ENCODE measurements at regions not wholly inside any gene's neighbourhood (a gene's known extent, or its start where the extent isn't known, plus 50 kb on each side); places are given as distances from the start of the nearest gene placed in this dataset.
"Not testable (repeated sequence)": the region's sequence is repeated elsewhere in the genome, so short reads cannot be mapped to it uniquely, and the experiment has no call there.

DNA sequence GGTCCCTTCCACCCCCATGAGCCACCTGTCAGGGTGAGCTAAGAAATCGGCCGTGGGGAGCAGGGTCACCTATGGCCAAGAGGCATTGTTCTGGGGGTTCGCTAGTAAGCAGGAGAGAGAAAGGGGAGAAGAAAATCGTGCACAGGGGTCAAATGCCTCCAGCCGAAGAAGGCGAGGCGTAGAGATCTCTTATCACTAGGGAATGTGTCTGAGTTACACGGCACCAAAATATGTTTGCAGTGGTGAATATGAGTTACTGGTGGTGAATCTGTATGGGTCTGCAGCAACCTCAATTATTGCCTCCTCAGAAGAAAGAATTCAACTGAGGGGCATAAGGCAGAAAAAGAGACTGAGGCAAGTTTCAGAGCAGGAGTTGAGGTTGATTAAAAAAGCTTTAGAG lies 54.2 kb upstream of the RABGAP1L start:
- no peak for DNase-seq

DNA sequence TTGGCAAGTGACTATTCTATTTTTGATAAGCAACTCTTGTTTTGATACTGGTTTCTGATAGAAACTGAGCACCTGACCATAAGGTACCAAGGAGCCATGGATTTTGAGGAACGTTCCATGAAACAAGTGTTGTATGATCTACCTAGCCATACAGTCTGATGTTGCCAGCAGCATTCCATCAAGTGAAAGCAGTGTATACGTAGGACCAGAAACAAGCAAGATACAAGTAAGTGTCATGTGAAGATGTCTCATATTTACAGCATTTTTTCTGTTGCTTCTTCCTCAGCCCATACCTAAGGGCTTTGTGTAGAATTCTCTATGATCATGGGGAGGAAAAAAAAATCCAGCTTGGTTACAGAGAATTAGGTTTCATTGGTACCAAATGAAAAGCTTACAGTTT lies 55.6 kb upstream of the RABGAP1L start:
- no peak for DNase-seq

DNA sequence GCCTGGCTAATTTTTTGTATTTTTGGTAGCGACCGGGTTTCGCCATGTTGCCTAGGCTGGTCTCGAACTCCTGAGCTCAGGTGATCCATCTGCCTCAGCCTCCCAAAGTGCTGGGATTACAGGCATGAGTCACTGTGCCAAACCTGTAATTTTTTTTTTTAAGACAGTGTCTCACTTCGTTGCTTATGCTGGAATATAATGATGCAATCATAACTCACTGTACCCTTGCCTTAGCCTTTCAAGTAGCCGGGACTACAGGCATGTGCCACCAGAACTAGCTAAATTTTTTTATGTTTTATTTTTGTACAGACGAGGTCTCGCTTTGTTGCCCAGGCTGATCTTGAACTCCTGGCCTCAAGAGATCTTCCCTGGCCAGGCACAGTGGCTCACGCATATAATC lies 57.3 kb upstream of the RABGAP1L start:
- DNase-seq, result not testable (repeated sequence)

DNA sequence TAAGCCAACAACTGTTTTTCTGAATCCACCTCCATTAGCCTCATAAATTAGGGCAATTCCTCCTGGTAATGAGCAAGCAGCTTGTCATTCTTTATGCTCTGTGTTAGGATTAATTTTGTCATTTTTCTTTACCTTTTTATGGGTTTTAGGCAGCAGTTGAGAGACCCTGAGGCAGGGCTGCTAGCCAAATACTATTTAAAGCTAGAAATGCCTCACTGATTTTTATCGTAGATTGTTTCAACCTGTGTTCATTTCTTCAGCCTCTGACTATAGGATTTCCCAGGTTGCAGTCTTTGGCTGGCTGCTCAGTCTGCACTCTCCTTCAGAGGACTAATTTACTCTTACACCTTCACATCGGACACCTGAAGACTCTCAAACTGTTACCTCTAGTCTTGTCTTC lies 61.9 kb upstream of the RABGAP1L start:
- no peak for DNase-seq

DNA sequence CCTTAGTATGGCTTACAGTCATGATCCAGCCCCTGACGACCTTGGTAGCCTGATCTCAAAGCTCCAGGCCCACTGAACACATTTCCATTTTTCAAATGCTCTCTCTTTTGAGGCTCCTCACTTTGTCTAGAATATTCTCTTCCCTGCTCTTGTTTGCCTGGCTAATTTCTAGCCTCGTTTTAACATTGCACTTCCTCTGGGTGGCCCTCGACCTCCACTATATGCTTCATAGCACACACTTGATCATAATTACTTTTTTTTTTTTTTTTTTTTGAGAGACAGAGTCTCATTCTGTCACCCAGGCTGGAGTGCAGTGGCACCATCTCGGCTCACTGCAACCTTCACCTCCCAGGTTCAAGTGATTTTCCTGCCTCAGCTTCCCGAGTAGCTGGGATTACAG lies 65.5 kb upstream of the RABGAP1L start:
- DNase-seq, result not testable (repeated sequence)

DNA sequence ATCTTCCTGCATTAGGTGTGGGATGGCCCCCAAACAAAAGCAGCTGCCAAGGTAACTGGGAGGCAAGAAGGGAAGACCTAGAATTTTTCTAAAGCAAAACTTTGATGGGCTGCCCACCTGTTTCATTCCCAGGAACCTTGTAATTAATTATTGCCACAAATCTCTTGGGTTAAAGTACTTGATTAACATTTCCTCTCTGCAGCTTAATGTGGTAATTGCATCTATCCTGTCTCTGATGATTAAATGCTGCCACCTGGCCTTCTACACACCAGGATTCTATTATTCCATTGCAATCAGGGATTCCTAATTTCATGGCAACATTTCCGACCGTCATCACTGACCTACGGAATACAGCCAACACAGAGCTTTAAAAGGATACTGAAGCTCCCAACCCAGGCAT lies 68.3 kb upstream of the RC3H1 start:
- DNase-seq, result no peak

DNA sequence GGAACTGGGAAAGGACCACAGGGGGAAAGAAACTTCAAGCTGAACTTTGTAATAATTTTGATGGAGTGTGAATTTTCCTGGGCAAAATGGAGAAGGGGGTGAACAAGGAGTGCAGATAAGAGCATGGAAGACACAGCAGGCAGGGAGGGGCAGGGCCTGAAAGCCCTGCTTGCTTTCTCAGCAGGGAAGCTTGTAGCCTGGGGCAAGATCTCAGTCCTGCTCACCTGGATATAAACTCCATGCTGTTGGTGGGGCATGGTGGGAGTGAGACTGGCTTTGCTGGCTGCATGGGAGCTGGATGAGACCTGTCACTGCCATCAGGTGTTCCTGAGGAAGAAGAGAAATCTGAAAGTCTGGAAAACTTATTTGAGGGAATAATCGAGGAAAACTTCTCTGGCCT lies 58.7 kb upstream of the RC3H1 start:
- no peak for DNase-seq

DNA sequence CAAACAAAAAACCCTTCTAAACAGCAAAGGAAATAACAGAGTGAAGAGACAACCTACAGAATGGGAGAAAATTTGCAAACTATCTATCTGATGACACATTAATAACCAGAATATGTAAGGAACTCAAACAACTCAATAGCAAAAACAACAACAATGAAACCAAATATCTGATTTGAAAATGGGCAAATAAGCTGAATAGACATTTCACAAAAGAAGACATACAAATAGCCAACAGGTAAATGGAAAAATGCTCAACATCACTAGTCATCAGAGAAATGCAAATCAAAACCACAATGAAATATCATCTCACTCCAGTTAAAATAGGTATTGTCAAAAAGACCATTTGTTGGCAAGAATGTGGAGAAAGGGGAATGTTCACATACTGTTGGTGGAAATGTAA lies 57.6 kb upstream of the RC3H1 start:
- no peak for DNase-seq

DNA sequence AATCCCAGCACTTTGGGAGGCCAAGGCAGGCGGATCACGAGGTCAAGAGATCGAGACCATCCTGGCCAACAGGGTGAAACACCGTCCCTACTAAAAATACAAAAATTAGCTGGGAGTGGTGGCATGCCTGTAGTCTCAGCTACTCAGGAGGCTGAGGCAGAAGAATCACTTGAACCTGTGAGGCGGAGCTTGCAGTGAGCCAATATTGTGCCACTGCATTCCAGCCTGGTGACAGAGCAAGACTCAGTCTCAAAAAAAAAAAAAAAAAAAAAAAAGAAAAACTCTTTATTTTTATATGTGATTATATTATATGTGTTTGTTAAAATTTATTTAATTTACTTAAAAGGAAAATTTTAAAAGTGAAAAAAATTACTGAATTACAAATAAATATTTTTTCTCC lies 56.8 kb upstream of the RC3H1 start:
- not testable (repeated sequence) for DNase-seq

DNA sequence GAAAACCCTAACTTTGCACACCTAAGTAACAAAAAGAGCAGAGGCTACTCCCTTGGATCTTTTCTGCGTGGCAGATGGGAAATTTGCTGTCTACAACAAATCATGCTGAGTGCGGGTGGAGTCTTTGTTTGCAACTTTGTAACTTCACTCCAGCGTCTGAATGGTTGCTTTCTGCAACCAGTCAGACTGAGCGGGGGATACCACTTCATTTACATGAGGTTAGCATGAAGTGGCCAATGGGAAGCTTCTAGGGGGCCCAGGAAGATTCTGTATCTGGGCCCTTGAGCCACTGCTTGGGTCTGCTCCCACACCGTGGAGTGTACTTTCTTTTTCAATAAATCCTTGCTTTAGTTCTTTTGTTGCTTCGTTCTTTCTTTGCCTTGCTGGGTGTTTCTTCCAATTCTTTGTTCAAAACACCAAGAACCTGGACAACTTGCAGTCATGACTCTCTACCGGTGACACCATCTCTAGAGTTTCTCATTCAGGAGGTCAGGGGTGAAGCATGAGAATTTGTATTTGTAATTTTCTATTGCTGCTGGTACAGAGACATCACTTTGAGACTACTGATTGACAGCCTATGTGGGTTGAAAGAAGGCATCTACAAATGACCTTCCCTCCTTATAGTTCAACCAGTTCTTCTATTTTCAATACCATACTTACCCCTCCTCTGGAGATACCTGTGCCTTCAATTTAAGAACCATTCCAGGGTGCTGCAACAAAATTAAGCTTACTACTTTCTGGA lies 55.8 kb upstream of the RC3H1 start:
- no peak for DNase-seq

DNA sequence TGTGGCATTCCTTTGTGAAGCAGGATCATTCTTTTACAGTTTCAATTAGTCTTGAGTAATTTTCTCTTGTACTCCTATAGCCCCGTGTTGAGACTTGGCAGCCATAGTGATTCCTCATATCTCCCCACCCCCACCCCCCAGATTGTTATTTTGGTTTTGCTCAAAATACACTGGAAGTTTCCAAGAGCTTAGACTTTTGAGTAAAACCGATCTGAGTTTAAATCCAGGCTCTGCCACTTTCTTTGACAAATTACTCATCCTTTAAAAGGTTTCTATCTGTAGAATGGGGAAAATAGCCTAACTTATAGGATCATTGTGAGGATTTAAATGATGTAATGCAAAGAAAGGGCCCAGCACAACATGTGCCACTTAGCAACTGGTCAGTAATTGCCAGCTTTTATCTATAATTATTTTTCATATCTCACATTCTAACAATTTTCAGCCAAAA lies 53.1 kb upstream of the RC3H1 start:
- DNase-seq, result no peak

DNA sequence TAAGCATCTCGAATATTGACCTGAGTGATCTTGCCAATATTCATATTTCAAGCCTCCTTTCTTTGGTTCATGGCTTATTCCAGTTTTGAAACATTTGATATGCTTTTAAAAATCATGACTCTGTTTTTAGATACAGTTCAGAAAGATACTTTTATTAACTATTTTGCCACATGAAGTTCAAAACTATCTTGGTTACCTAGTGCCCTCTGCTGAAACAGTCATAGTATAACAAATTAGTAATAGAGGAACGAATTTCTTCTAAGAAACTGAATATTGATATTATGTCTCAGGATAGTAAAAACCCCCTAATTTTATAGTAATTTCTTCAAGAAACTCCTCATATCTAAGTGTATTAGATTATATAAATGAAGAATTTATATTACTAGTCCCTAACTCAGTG lies 52.6 kb upstream of the RC3H1 start:
- peak; percentile 10 for DNase-seq

DNA sequence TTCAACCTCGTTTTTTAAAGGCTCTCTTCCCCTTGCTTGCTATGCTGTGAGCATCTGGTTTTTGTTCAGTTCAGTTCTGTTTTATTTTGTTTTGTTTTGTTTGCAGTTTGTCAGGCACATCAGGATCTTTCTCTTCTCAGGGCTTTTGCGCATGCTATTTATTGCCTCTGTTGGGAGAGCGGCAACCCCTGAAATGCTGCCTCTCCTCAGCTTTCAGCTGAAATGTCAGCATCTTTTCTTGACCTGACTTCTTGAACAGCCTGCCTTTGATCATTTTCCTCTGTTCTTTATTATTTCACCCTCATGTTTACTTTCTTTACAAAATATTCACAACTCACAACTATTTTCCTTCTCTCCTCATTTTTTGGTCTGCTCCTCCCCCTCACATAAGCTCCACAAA lies 50.4 kb upstream of the RC3H1 start:
- DNase-seq, result no peak
